Keratinocyte (primary cell): ENCODE measurements at regions not wholly inside any gene's neighbourhood (a gene's known extent, or its start where the extent isn't known, plus 50 kb on each side); places are given as distances from the start of the nearest gene placed in this dataset.
"Not testable (repeated sequence)": the region's sequence is repeated elsewhere in the genome, so short reads cannot be mapped to it uniquely, and the experiment has no call there.

Experiments
- DNase-seq: peaks from one replicate; pipeline ENCODE4 v3.0.0-alpha.2; 2011; ENCODE audit warnings: low read depth, missing footprints, low spot score
- FAIRE-seq: peaks from 2 replicates; lab custom pipeline; 2011; peaks lifted over from hg19 to GRCh38; lab: Jason Lieb, UNC
- H2AFZ ChIP-seq: 2 replicates; pipeline ENCODE4 v1.6.0; 2012; ENCODE audit warnings: low read length, control low read depth, inconsistent platforms; ENCODE audit not compliant: control insufficient read depth
- H3K27ac ChIP-seq: 2 replicates; pipeline ENCODE4 v1.5.1; 2011; ENCODE audit warnings: low read length; ENCODE audit not compliant: control insufficient read depth, insufficient read depth
- H3K27me3 ChIP-seq: 3 replicates; pipeline ENCODE4 v1.6.0; 2011; ENCODE audit warnings: low read length; ENCODE audit not compliant: control insufficient read depth, insufficient read depth; ENCODE audit errors: extremely low read depth
- H3K36me3 ChIP-seq, 2 experiments: 2 replicates in 1 of 2; 3 replicates in 1 of 2; pipeline ENCODE4 v1.5.1; 2011; ENCODE audit warnings: low read length in 2 of 2, mild to moderate bottlenecking in 1 of 2; ENCODE audit not compliant: control insufficient read depth in 2 of 2, insufficient read depth in 2 of 2; ENCODE audit errors: extremely low read depth in 1 of 2
- H3K4me1 ChIP-seq: 3 replicates; pipeline ENCODE4 v1.5.1; 2011; ENCODE audit warnings: low read length; ENCODE audit not compliant: control insufficient read depth, insufficient read depth; ENCODE audit errors: extremely low read depth
- H3K4me2 ChIP-seq: 3 replicates; pipeline ENCODE4 v1.6.0; 2011; ENCODE audit warnings: low read depth, low read length; ENCODE audit not compliant: control insufficient read depth, insufficient read depth; ENCODE audit errors: extremely low read depth
- H3K4me3 ChIP-seq, 3 experiments: fragments of 200-600 bp in 1 of 3; sonication (generic) in 1 of 3; 2 replicates in 2 of 3; 3 replicates in 1 of 3; pipeline ENCODE4 v1.5.1; 2011 to 2016; ENCODE audit warnings: low read length in 3 of 3, mild to moderate bottlenecking in 3 of 3, control low read depth in 2 of 3, inconsistent platforms in 1 of 3, low read depth in 1 of 3, mixed read lengths in 1 of 3, mixed run types in 1 of 3, moderate library complexity in 1 of 3; ENCODE audit not compliant: control insufficient read depth in 2 of 3, insufficient read depth in 2 of 3; ENCODE audit errors: extremely low read depth in 1 of 3
- H3K79me2 ChIP-seq: 2 replicates; pipeline ENCODE4 v1.6.0; 2012; ENCODE audit warnings: low read length; ENCODE audit not compliant: control insufficient read depth, insufficient read depth
- H3K9ac ChIP-seq: 3 replicates; pipeline ENCODE4 v1.6.0; 2011; ENCODE audit warnings: low read length; ENCODE audit not compliant: control insufficient read depth, insufficient read depth; ENCODE audit errors: extremely low read depth
- H3K9me1 ChIP-seq: 3 replicates; pipeline ENCODE4 v1.6.0; 2011; ENCODE audit warnings: low read length; ENCODE audit not compliant: control insufficient read depth, insufficient read depth; ENCODE audit errors: extremely low read depth
- H3K9me3 ChIP-seq: 2 replicates; pipeline ENCODE4 v1.5.1; 2012; ENCODE audit warnings: low read depth, low read length; ENCODE audit not compliant: control insufficient read depth
- H4K20me1 ChIP-seq: 3 replicates; pipeline ENCODE4 v1.6.0; 2011; ENCODE audit warnings: low read length; ENCODE audit not compliant: control insufficient read depth, insufficient read depth; ENCODE audit errors: extremely low read depth
- EZH2 ChIP-seq: IDR thresholded peaks from one replicate; pipeline ENCODE4 v1.6.1; 2012; ENCODE audit warnings: inconsistent platforms, mild to moderate bottlenecking, low read length, moderate library complexity
- dilution Hi-C: fragments of 300-500 bp; cut with MboI; formaldehyde crosslinking; loops from one replicate; pipeline ENCODE4 v1.7.0; 2020; ENCODE audit warnings: low sequenced_read_pairs; ENCODE audit not compliant: extremely low pct_ligation_motif_present
- TF ChIP-seq, protein P1 (sequence below), 3 experiments: IDR thresholded peaks in 1 of 3; conservative IDR thresholded peaks in 1 of 3; optimal IDR thresholded peaks in 1 of 3; 2 replicates in 2 of 3; 3 replicates in 1 of 3; pipeline versions ENCODE3 to v1.5.1; 2011; ENCODE audit warnings: low read length in 3 of 3, mild to moderate bottlenecking in 3 of 3, moderate library complexity in 2 of 3, control low read depth in 1 of 3, inconsistent platforms in 1 of 3; ENCODE audit not compliant: insufficient read depth in 2 of 3; ENCODE audit errors: extremely low read depth in 1 of 3

GRCh38 chr10:30134171-30134945 lies 75.0 kb upstream of the JCAD start:
- FAIRE-seq, result no peak
- Histone ChIP-seq H3K27me3 (no peaks in the 10 kb centered on the region), H2AFZ (no peak overlapping the region), H3K9ac (no peak overlapping the region), H3K9me1 (no peaks in the 10 kb centered on the region), H3K9me3 (no peaks in the 10 kb centered on the region), H3K27ac (no peak overlapping the region), H3K4me1 (no peaks in the 10 kb centered on the region), H3K36me3 (no peaks in the 10 kb centered on the region), H4K20me1 (no peaks in the 10 kb centered on the region), H3K4me3 (no peak overlapping the region), H3K79me2 (no peaks in the 10 kb centered on the region), H3K4me2 (no peak overlapping the region)
- dilution Hi-C loops, result no loop called here
- DNase-seq, result no peak
- TF ChIP-seq EZH2, result no peak
- TF ChIP-seq, protein P1, sequence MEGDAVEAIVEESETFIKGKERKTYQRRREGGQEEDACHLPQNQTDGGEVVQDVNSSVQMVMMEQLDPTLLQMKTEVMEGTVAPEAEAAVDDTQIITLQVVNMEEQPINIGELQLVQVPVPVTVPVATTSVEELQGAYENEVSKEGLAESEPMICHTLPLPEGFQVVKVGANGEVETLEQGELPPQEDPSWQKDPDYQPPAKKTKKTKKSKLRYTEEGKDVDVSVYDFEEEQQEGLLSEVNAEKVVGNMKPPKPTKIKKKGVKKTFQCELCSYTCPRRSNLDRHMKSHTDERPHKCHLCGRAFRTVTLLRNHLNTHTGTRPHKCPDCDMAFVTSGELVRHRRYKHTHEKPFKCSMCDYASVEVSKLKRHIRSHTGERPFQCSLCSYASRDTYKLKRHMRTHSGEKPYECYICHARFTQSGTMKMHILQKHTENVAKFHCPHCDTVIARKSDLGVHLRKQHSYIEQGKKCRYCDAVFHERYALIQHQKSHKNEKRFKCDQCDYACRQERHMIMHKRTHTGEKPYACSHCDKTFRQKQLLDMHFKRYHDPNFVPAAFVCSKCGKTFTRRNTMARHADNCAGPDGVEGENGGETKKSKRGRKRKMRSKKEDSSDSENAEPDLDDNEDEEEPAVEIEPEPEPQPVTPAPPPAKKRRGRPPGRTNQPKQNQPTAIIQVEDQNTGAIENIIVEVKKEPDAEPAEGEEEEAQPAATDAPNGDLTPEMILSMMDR (optimal IDR thresholded peaks at IDR 0.05 in 1 of 3, IDR thresholded peaks at IDR 0.05 in 1 of 3, conservative IDR thresholded peaks at IDR 0.05 in 1 of 3; ENCODE audit: extremely low read depth in 1 of 3, insufficient read depth in 2 of 3, low read length in 3 of 3), result no peak

DNA sequence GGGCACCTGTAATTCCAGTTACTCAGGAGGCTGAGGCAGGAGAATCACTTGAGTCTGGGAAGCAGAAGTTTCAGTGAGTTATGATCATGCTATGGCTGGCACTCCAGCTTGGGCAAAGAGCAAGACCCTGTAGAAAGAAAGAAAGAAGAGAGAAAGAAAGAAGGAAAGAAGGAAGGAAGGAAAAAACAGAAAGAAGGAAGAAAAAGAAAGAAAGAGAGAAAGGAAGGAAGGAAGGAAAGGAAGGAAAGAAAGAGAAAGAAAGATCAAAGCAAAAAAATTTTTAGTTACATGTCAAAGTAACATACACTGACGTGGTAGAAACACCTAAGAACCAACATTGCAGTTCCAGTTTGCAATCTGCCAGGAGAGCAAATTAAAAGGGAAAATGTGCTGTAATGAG lies 73.8 kb upstream of the JCAD start:
- no peak for FAIRE-seq

DNA sequence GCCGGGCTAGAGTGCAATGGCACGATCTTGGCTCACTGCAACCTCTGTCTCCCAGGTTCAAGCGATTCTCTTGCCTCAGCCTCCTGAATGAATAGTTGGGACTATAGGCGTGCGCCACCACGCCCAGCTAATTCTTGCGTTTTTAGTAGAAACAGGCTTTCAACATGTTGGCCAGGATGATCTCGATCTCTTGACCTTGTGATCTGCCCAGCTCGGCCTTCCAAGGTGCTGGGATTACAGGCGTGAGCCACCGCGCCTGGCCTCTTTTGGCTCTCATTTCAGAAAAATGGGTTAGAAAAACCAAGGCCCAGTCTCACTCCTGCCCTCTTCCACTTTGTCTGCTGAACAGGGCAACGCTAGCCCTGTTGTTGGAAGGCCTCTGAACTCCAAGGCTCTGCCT lies 72.0 kb upstream of the JCAD start:
- H3K27me3 ChIP-seq, FAIRE-seq, H3K9ac ChIP-seq, H4K20me1 ChIP-seq, H3K4me1 ChIP-seq, H3K79me2 ChIP-seq, H3K4me2 ChIP-seq, H2AFZ ChIP-seq, dilution Hi-C loops, H3K9me1 ChIP-seq, H3K9me3 ChIP-seq, H3K4me3 ChIP-seq, H3K36me3 ChIP-seq, DNase-seq, H3K27ac ChIP-seq: not testable (repeated sequence)

More for the DNA sequence above, 73.8 kb upstream of the JCAD start:
- dilution Hi-C loops, result no loop called here
- no peaks in the 10 kb centered on the region for H4K20me1 ChIP-seq
- H3K9me3 ChIP-seq, result no peaks in the 10 kb centered on the region
- no peaks in the 10 kb centered on the region for H3K27me3 ChIP-seq
- no peaks in the 10 kb centered on the region for H3K4me1 ChIP-seq
- H3K9me1 ChIP-seq, result no peaks in the 10 kb centered on the region
- no peaks in the 10 kb centered on the region for H3K36me3 ChIP-seq
- no peak overlapping the region for H3K27ac ChIP-seq
- no peak overlapping the region for H3K4me2 ChIP-seq
- H3K4me3 ChIP-seq, result no peak overlapping the region
- no peak for DNase-seq
- H3K9ac ChIP-seq, result no peak overlapping the region
- no peak overlapping the region for H2AFZ ChIP-seq
- TF ChIP-seq, protein P1 (optimal IDR thresholded peaks at IDR 0.05 in 1 of 3, IDR thresholded peaks at IDR 0.05 in 1 of 3, conservative IDR thresholded peaks at IDR 0.05 in 1 of 3; ENCODE audit: extremely low read depth in 1 of 3, insufficient read depth in 2 of 3, low read length in 3 of 3), result no peak
- TF ChIP-seq EZH2, result no peak
- no peaks in the 10 kb centered on the region for H3K79me2 ChIP-seq

GRCh38 chr10:30129326-30129725 lies 69.9 kb upstream of the JCAD start:
- DNase-seq, H2AFZ ChIP-seq, H3K9me3 ChIP-seq, FAIRE-seq, H3K27ac ChIP-seq, H4K20me1 ChIP-seq, H3K4me1 ChIP-seq, H3K9me1 ChIP-seq, dilution Hi-C loops, H3K36me3 ChIP-seq, H3K4me3 ChIP-seq, H3K4me2 ChIP-seq, H3K79me2 ChIP-seq, H3K9ac ChIP-seq, H3K27me3 ChIP-seq: not testable (repeated sequence)
